Gastrocnemius medialis (tissue), 4 donors: ENCODE measurements at regions not wholly inside any gene's neighbourhood (a gene's known extent, or its start where the extent isn't known, plus 50 kb on each side); places are given as distances from the start of the nearest gene placed in this dataset.

ENCODE experiments used
- ATAC-seq, 2 donors: fragments of 150-250 bp; one replicate each; pipeline ENCODE4 v1.9.1; 2016
- DNase-seq, 2 donors: peaks; one replicate each; pipeline ENCODE4 v3.0.0-alpha.2; 2019
- H3K27ac ChIP-seq, 4 donors: fragments of 200-600 bp; sonication (generic); 1 replicate in 1 of 4; 2 replicates in 3 of 4; pipeline ENCODE4 v1.5.1; 2016 to 2018; ENCODE audit warnings: mild to moderate bottlenecking in 2 of 4, moderate library complexity in 1 of 4
- H3K27me3 ChIP-seq, 3 donors: fragments of 200-600 bp; sonication (generic) in 2 of 3; 1 replicate in 1 of 3; 2 replicates in 2 of 3; pipeline versions ENCODE4 v1.5.1 to v1.6.0; 2016 to 2019; ENCODE audit warnings: mild to moderate bottlenecking in 1 of 3, moderate library complexity in 1 of 3
- H3K36me3 ChIP-seq, 2 donors: fragments of 200-600 bp; sonication (generic) in 1 of 2; one replicate each; pipeline ENCODE4 v1.5.1; 2017 to 2018
- H3K4me1 ChIP-seq, 2 donors: fragments of 200-600 bp; sonication (generic) in 1 of 2; one replicate each; pipeline ENCODE4 v1.5.1; 2016 to 2017; ENCODE audit warnings: mild to moderate bottlenecking in 2 of 2
- H3K4me3 ChIP-seq, 4 donors: fragments of 200-600 bp; sonication (generic) in 3 of 4; 1 replicate in 1 of 4; 2 replicates in 3 of 4; pipeline ENCODE4 v1.5.1; 2016 to 2019; ENCODE audit warnings: mild to moderate bottlenecking in 2 of 4
- H3K9me3 ChIP-seq, 3 donors: fragments of 200-600 bp; sonication (generic) in 2 of 3; 1 replicate in 1 of 3; 2 replicates in 2 of 3; pipeline ENCODE4 v1.5.1; 2016 to 2019
- CTCF ChIP-seq, 5 experiments: fragments of 450-650 bp in 3 of 5; fragments of 200-600 bp in 2 of 5; sonication (generic) in 2 of 5; IDR thresholded peaks in 4 of 5; conservative IDR thresholded peaks in 1 of 5; 1 replicate in 4 of 5; 2 replicates in 1 of 5; pipeline ENCODE4 v1.5.1; 2016 to 2019; ENCODE audit warnings: antibody characterized with exemption in 5 of 5, mild to moderate bottlenecking in 3 of 5, moderate library complexity in 3 of 5
- POLR2A ChIP-seq, 2 donors: fragments of 450-650 bp; IDR thresholded peaks; one replicate each; pipeline ENCODE4 v1.6.1; 2017; ENCODE audit warnings: antibody characterized with exemption in 2 of 2, mild to moderate bottlenecking in 2 of 2, moderate library complexity in 2 of 2
- in situ Hi-C, 4 donors: fragments of 200-750 bp; cut with MboI; loops; one replicate each; pipeline versions ENCODE4 v1.15.0 to v1.8.0; 2017; ENCODE audit warnings: low sequenced_read_pairs in 4 of 4
- intact Hi-C: fragments of 100-400 bp; cut with DNase I; formaldehyde crosslinking; loops from one replicate; pipeline ENCODE4 v1.15.1; 2023; ENCODE audit warnings: low total_unique reads

GRCh38 chr3:162021206-162021605, 524.6 kb downstream of the OTOL1 start:
- ATAC-seq = no peak
- H3K4me1 ChIP-seq = no peaks in the 10 kb centered on the region
- intact Hi-C loops = no loop called here

GRCh38 chr3:162022911-162023310, 526.3 kb downstream of the OTOL1 start:
- H3K27ac ChIP-seq = no peak overlapping the region
- no peaks in the 10 kb centered on the region for H3K36me3 ChIP-seq
- no peaks in the 10 kb centered on the region for H3K9me3 ChIP-seq
- TF ChIP-seq CTCF (IDR thresholded peaks at IDR 0.05 in 4 of 5, conservative IDR thresholded peaks at IDR 0.05 in 1 of 5) (no peak), POLR2A (IDR thresholded peaks at IDR 0.05) (no peak)
- H3K27me3 ChIP-seq = no peaks in the 10 kb centered on the region
- ATAC-seq = no peak
- intact Hi-C loops (no loop called here), in situ Hi-C loops (no loop called here)
- H3K4me1 ChIP-seq = no peaks in the 10 kb centered on the region
- no peak overlapping the region for H3K4me3 ChIP-seq
- no peak for DNase-seq

More at GRCh38 chr3:162021206-162021605, 524.6 kb downstream of the OTOL1 start:
- DNase-seq = no peak
- Histone ChIP-seq H3K27ac (no peak overlapping the region), H3K27me3 (no peaks in the 10 kb centered on the region), H3K9me3 (no peaks in the 10 kb centered on the region), H3K4me3 (no peak overlapping the region), H3K36me3 (no peaks in the 10 kb centered on the region)
- TF ChIP-seq POLR2A (IDR thresholded peaks at IDR 0.05) (no peak), CTCF (IDR thresholded peaks at IDR 0.05 in 4 of 5, conservative IDR thresholded peaks at IDR 0.05 in 1 of 5) (no peak)
- in situ Hi-C loops = no loop called here

- Histone ChIP-seq H3K9me3 (no peaks in the 10 kb centered on the region), H3K27ac (no peak overlapping the region), H3K4me1 (no peaks in the 10 kb centered on the region), H3K4me3 (no peak overlapping the region), H3K36me3 (no peaks in the 10 kb centered on the region), H3K27me3 (no peaks in the 10 kb centered on the region)
- intact Hi-C loops (no loop called here), in situ Hi-C loops (no loop called here)
- no peak for TF ChIP-seq POLR2A (IDR thresholded peaks at IDR 0.05)
- no peak for TF ChIP-seq CTCF (IDR thresholded peaks at IDR 0.05 in 4 of 5, conservative IDR thresholded peaks at IDR 0.05 in 1 of 5)
- no peak for ATAC-seq
- no peak for DNase-seq
These were observed 533.1 kb downstream of the OTOL1 start for GRCh38 chr3:162029736-162030135.

GRCh38 chr3:162034368-162034767, 537.8 kb downstream of the OTOL1 start:
- in situ Hi-C loops (no loop called here), intact Hi-C loops (no loop called here)
- TF ChIP-seq CTCF (IDR thresholded peaks at IDR 0.05 in 4 of 5, conservative IDR thresholded peaks at IDR 0.05 in 1 of 5) (no peak), POLR2A (IDR thresholded peaks at IDR 0.05) (no peak)
- ATAC-seq (no peak), DNase-seq (no peak)
- no peaks in the 10 kb centered on the region for H3K9me3 ChIP-seq
- no peak overlapping the region for H3K27ac ChIP-seq
- H3K27me3 ChIP-seq = no peaks in the 10 kb centered on the region
- no peak overlapping the region for H3K4me3 ChIP-seq
- no peaks in the 10 kb centered on the region for H3K36me3 ChIP-seq
- no peaks in the 10 kb centered on the region for H3K4me1 ChIP-seq

- ATAC-seq = no peak
- in situ Hi-C loops = no loop called here
- H3K4me3 ChIP-seq = no peak overlapping the region
- TF ChIP-seq CTCF (IDR thresholded peaks at IDR 0.05 in 4 of 5, conservative IDR thresholded peaks at IDR 0.05 in 1 of 5) = no peak
- no peak for TF ChIP-seq POLR2A (IDR thresholded peaks at IDR 0.05)
- H3K36me3 ChIP-seq = no peaks in the 10 kb centered on the region
- intact Hi-C loops = no loop called here
- no peaks in the 10 kb centered on the region for H3K4me1 ChIP-seq
- H3K9me3 ChIP-seq = no peaks in the 10 kb centered on the region
- H3K27ac ChIP-seq = no peak overlapping the region
- DNase-seq = no peak
- H3K27me3 ChIP-seq = no peaks in the 10 kb centered on the region
These were observed 545.0 kb downstream of the OTOL1 start for GRCh38 chr3:162041622-162042021.
